Neural progenitor cell (in vitro differentiated cells): ENCODE measurements at regions not wholly inside any gene's neighbourhood (a gene's known extent, or its start where the extent isn't known, plus 50 kb on each side); places are given as distances from the start of the nearest gene placed in this dataset.

Source experiments
- DNase-seq: peaks from one replicate; pipeline ENCODE4 v3.0.0-alpha.2; 2016; ENCODE audit warnings: low spot score
- H2AFZ ChIP-seq: fragments of 200-600 bp; sonication (generic); replicated peaks from 2 replicates; pipeline ENCODE4 v1.6.1; 2016; ENCODE audit warnings: antibody characterized with exemption
- H3F3A ChIP-seq: fragments of 200-600 bp; sonication (generic); 2 replicates; pipeline ENCODE4 v1.6.1; 2016; ENCODE audit warnings: antibody characterized with exemption, low read depth
- H3K27ac ChIP-seq: fragments of 200-600 bp; sonication (generic); 2 replicates; pipeline ENCODE4 v1.5.1; 2016; ENCODE audit warnings: mild to moderate bottlenecking
- H3K27me3 ChIP-seq: fragments of 200-600 bp; sonication (generic); 2 replicates; pipeline ENCODE4 v1.6.1; 2016; ENCODE audit warnings: mild to moderate bottlenecking, moderate library complexity
- H3K36me3 ChIP-seq: fragments of 200-600 bp; sonication (generic); 2 replicates; pipeline ENCODE4 v1.5.1; 2016
- H3K4me1 ChIP-seq: fragments of 200-600 bp; sonication (generic); 2 replicates; pipeline ENCODE4 v1.6.1; 2016; ENCODE audit warnings: mixed run types
- H3K4me2 ChIP-seq: fragments of 200-600 bp; sonication (generic); 2 replicates; pipeline ENCODE4 v1.6.1; 2016
- H3K4me3 ChIP-seq: fragments of 200-600 bp; sonication (generic); 2 replicates; pipeline ENCODE4 v1.5.1; 2016
- H3K79me2 ChIP-seq: fragments of 200-600 bp; sonication (generic); 2 replicates; pipeline ENCODE4 v1.6.1; 2016; ENCODE audit warnings: low read depth
- H3K9ac ChIP-seq: fragments of 200-600 bp; sonication (generic); 2 replicates; pipeline ENCODE4 v1.6.1; 2016
- H3K9me3 ChIP-seq: fragments of 200-600 bp; sonication (generic); 2 replicates; pipeline ENCODE4 v1.5.1; 2016; ENCODE audit warnings: low read depth
- H4K20me1 ChIP-seq: fragments of 200-600 bp; sonication (generic); 2 replicates; pipeline ENCODE4 v1.6.1; 2016; ENCODE audit warnings: low read depth
- H3K27ac Mint-ChIP-seq: 3 replicates; pipeline ENCODE4 v1.8.0; 2021; ENCODE audit warnings: mixed read lengths
- H3K27me3 Mint-ChIP-seq: 2 replicates; pipeline ENCODE4 v1.8.0; 2022; ENCODE audit warnings: low read depth, mild to moderate bottlenecking, inconsistent platforms, moderate library complexity, mixed read lengths; ENCODE audit not compliant: insufficient read depth
- H3K36me3 Mint-ChIP-seq: 3 replicates; pipeline ENCODE4 v1.8.0; 2021; ENCODE audit warnings: mixed read lengths
- H3K4me1 Mint-ChIP-seq: 3 replicates; pipeline ENCODE4 v1.8.0; 2021; ENCODE audit warnings: mixed read lengths
- H3K4me3 Mint-ChIP-seq: 3 replicates; pipeline ENCODE4 v1.8.0; 2021; ENCODE audit warnings: mild to moderate bottlenecking, moderate library complexity, mixed read lengths
- H3K9me3 Mint-ChIP-seq: 3 replicates; pipeline ENCODE4 v1.8.0; 2020; ENCODE audit warnings: mixed read lengths
- CTCF ChIP-seq: fragments of 200-600 bp; sonication (generic); IDR thresholded peaks from 2 replicates; pipeline ENCODE4 v1.5.1; 2017; ENCODE audit warnings: antibody characterized with exemption, mild to moderate bottlenecking
- EZH2 ChIP-seq: fragments of 200-600 bp; sonication (generic); IDR thresholded peaks from 2 replicates; pipeline ENCODE4 v1.6.1; 2017; ENCODE audit warnings: antibody characterized with exemption, mild to moderate bottlenecking, moderate library complexity
- EZH2phosphoT487 ChIP-seq: fragments of 200-600 bp; sonication (generic); IDR thresholded peaks from 2 replicates; pipeline ENCODE4 v1.6.1; 2017; ENCODE audit warnings: antibody characterized with exemption

GRCh38 chr2:40034801-40035200 lies 255.7 kb upstream of the THUMPD2 start:
- H3K27me3 ChIP-seq: no peaks in the 10 kb centered on the region
- H3K27me3 Mint-ChIP-seq: peaks cover 3% of the 10 kb centered on the region
- H3K9ac ChIP-seq: no peak overlapping the region
- no peak overlapping the region for H3K27ac Mint-ChIP-seq
- H4K20me1 ChIP-seq: no peaks in the 10 kb centered on the region
- no peak overlapping the region for H3K4me3 ChIP-seq
- DNase-seq: no peak
- no peak overlapping the region for H3K4me2 ChIP-seq
- H3K36me3 ChIP-seq: no peaks in the 10 kb centered on the region
- no peaks in the 10 kb centered on the region for H3K79me2 ChIP-seq
- H3K27ac ChIP-seq: no peak overlapping the region
- H3F3A ChIP-seq: no peaks in the 10 kb centered on the region
- H3K9me3 ChIP-seq: no peaks in the 10 kb centered on the region
- H3K4me1 ChIP-seq: no peaks in the 10 kb centered on the region
- no peaks in the 10 kb centered on the region for H3K4me1 Mint-ChIP-seq
- no peak overlapping the region for H3K4me3 Mint-ChIP-seq
- no peaks in the 10 kb centered on the region for H3K36me3 Mint-ChIP-seq
- TF ChIP-seq CTCF: no peak
- TF ChIP-seq EZH2phosphoT487: no peak
- no peak for TF ChIP-seq EZH2
- peaks cover 2% of the 10 kb centered on the region for H3K9me3 Mint-ChIP-seq
- H2AFZ ChIP-seq: no peak overlapping the region

GRCh38 chr2:40034198-40034597 lies 255.1 kb upstream of the THUMPD2 start:
- no peaks in the 10 kb centered on the region for H3K4me1 ChIP-seq
- Mint-ChIP-seq H3K4me1 (no peaks in the 10 kb centered on the region), H3K36me3 (no peaks in the 10 kb centered on the region), H3K9me3 (peaks cover 2% of the 10 kb centered on the region), H3K27me3 (peaks cover 3% of the 10 kb centered on the region), H3K4me3 (no peak overlapping the region), H3K27ac (no peak overlapping the region)
- no peak overlapping the region for H3K27ac ChIP-seq
- TF ChIP-seq EZH2phosphoT487 (no peak), CTCF (no peak), EZH2 (no peak)
- DNase-seq: no peak
- H3K9me3 ChIP-seq: no peaks in the 10 kb centered on the region
- H3K79me2 ChIP-seq: no peaks in the 10 kb centered on the region
- no peaks in the 10 kb centered on the region for H3K36me3 ChIP-seq
- no peak overlapping the region for H3K4me2 ChIP-seq
- no peaks in the 10 kb centered on the region for H3F3A ChIP-seq
- no peaks in the 10 kb centered on the region for H4K20me1 ChIP-seq
- H3K4me3 ChIP-seq: no peak overlapping the region
- H3K9ac ChIP-seq: no peak overlapping the region
- H2AFZ ChIP-seq: no peak overlapping the region
- no peaks in the 10 kb centered on the region for H3K27me3 ChIP-seq

DNA sequence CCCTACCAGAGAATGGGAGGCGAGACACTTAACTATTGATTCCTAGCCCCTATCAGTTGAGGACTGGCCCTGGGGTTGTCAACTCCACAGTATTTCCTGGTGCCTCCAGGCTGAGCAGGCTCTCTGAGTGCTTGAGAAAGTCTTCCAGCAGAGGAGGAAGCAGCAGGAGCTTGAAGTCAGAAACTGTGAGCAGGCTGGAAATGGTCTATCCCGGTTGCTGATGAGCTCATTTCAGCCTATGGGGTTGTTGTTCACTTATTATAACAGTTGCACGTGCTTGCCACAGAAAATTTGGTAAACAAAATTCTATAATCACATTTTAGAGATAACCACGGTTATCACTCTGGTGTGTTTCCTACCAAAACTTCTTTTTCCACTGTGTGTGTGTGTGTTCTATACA lies 254.7 kb upstream of the THUMPD2 start:
- Histone ChIP-seq H3K36me3 (no peaks in the 10 kb centered on the region), H3K4me3 (no peak overlapping the region), H3F3A (no peaks in the 10 kb centered on the region), H3K27me3 (no peaks in the 10 kb centered on the region), H3K79me2 (no peaks in the 10 kb centered on the region), H3K27ac (no peak overlapping the region), H3K9ac (no peak overlapping the region), H2AFZ (no peak overlapping the region), H3K9me3 (no peaks in the 10 kb centered on the region), H4K20me1 (no peaks in the 10 kb centered on the region), H3K4me1 (no peaks in the 10 kb centered on the region), H3K4me2 (no peak overlapping the region)
- Mint-ChIP-seq H3K4me3 (no peak overlapping the region), H3K27ac (no peak overlapping the region), H3K36me3 (no peaks in the 10 kb centered on the region), H3K4me1 (no peaks in the 10 kb centered on the region), H3K9me3 (peaks cover 2% of the 10 kb centered on the region), H3K27me3 (peaks cover 3% of the 10 kb centered on the region)
- TF ChIP-seq EZH2 (no peak), EZH2phosphoT487 (no peak), CTCF (no peak)
- no peak for DNase-seq
